ENCODE measurements at regions not wholly inside any gene's neighbourhood (a gene's known extent, or its start where the extent isn't known, plus 50 kb on each side); places are given as distances from the start of the nearest gene placed in this dataset.
"Not testable (repeated sequence)": the region's sequence is repeated elsewhere in the genome, so short reads cannot be mapped to it uniquely, and the experiment has no call there.

GRCh38 chr10:32141018-32141807, 85.0 kb upstream of the KIF5B start:
- no peak overlapping the region for H3K27ac ChIP-seq (ENCODE audit: low read depth in 1 of 2, low read length in 2 of 2)
- H3K27me3 ChIP-seq (ENCODE audit: control insufficient read depth in 1 of 2, insufficient read depth in 2 of 2, low read length in 1 of 2): no peaks in the 10 kb centered on the region
- intact Hi-C loops (cut with DNase I): no loop called here
- H3K9me3 ChIP-seq (ENCODE audit: control insufficient read depth, low read length): no peaks in the 10 kb centered on the region
- WGBS, 2 donors: 83 to 88% methylated on average over 12 of the region's 12 CpGs
- H3K4me3 ChIP-seq (ENCODE audit: low read length in 2 of 2): no peak overlapping the region
- peak; percentile 3 for ATAC-seq (ENCODE audit: low FRiP score)
- no peaks in the 10 kb centered on the region for H3K36me3 ChIP-seq (ENCODE audit: control insufficient read depth in 1 of 2, insufficient read depth in 2 of 2, low read length in 1 of 2)
- DNase-seq: no peak
- peaks cover 0 to 1% of the 10 kb centered on the region in 2 donors for H3K4me1 ChIP-seq (ENCODE audit: control insufficient read depth in 1 of 2, insufficient read depth in 2 of 2, low read length in 2 of 2)

GRCh38 chr10:32140403-32140802, 84.2 kb upstream of the KIF5B start:
- 96 to 98% methylated on average over 4 of the region's 4 CpGs for WGBS, 2 donors
- intact Hi-C loops (cut with DNase I): no loop called here
- no peak for ATAC-seq (ENCODE audit: low FRiP score)
- no peaks in the 10 kb centered on the region for H3K9me3 ChIP-seq (ENCODE audit: control insufficient read depth, low read length)
- no peak overlapping the region for H3K27ac ChIP-seq (ENCODE audit: low read depth in 1 of 2, low read length in 2 of 2)
- H3K4me3 ChIP-seq (ENCODE audit: low read length in 2 of 2): no peak overlapping the region
- peaks cover 0 to 1% of the 10 kb centered on the region in 2 donors for H3K4me1 ChIP-seq (ENCODE audit: control insufficient read depth in 1 of 2, insufficient read depth in 2 of 2, low read length in 2 of 2)
- DNase-seq: no peak
- no peaks in the 10 kb centered on the region for H3K27me3 ChIP-seq (ENCODE audit: control insufficient read depth in 1 of 2, insufficient read depth in 2 of 2, low read length in 1 of 2)
- H3K36me3 ChIP-seq (ENCODE audit: control insufficient read depth in 1 of 2, insufficient read depth in 2 of 2, low read length in 1 of 2): no peaks in the 10 kb centered on the region

GRCh38 chr10:32139223-32140073, 83.2 kb upstream of the KIF5B start:
- Histone ChIP-seq H3K9me3 (ENCODE audit: control insufficient read depth, low read length) (no peaks in the 10 kb centered on the region), H3K4me1 (ENCODE audit: control insufficient read depth in 1 of 2, insufficient read depth in 2 of 2, low read length in 2 of 2) (peaks cover 0 to 1% of the 10 kb centered on the region in 2 donors), H3K4me3 (ENCODE audit: low read length in 2 of 2) (no peak overlapping the region), H3K27me3 (ENCODE audit: control insufficient read depth in 1 of 2, insufficient read depth in 2 of 2, low read length in 1 of 2) (no peaks in the 10 kb centered on the region), H3K36me3 (ENCODE audit: control insufficient read depth in 1 of 2, insufficient read depth in 2 of 2, low read length in 1 of 2) (no peaks in the 10 kb centered on the region), H3K27ac (ENCODE audit: low read depth in 1 of 2, low read length in 2 of 2) (peak overlapping the region in 1 of 2 donors; percentile 70)
- 32 to 45% methylated on average over 12 of the region's 12 CpGs for WGBS, 2 donors
- ATAC-seq (ENCODE audit: low FRiP score): peak; percentile 95
- intact Hi-C loops (cut with DNase I): no loop called here
- DNase-seq: peak; percentile 93 to 95

- H3K9me3 ChIP-seq (ENCODE audit: control insufficient read depth, low read length); DNase-seq; H3K4me3 ChIP-seq (ENCODE audit: low read length in 2 of 2); H3K4me1 ChIP-seq (ENCODE audit: control insufficient read depth in 1 of 2, insufficient read depth in 2 of 2, low read length in 2 of 2); H3K27ac ChIP-seq (ENCODE audit: low read depth in 1 of 2, low read length in 2 of 2); intact Hi-C loops (cut with DNase I); H3K27me3 ChIP-seq (ENCODE audit: control insufficient read depth in 1 of 2, insufficient read depth in 2 of 2, low read length in 1 of 2); ATAC-seq (ENCODE audit: low FRiP score); H3K36me3 ChIP-seq (ENCODE audit: control insufficient read depth in 1 of 2, insufficient read depth in 2 of 2, low read length in 1 of 2): not testable (repeated sequence)
- 73 to 78% methylated on average over 7 of the region's 7 CpGs for WGBS, 2 donors
Observed at GRCh38 chr10:32136927-32137326, 80.7 kb upstream of the KIF5B start.

GRCh38 chr10:32135796-32136195, 79.6 kb upstream of the KIF5B start:
- H3K27ac ChIP-seq (ENCODE audit: low read depth in 1 of 2, low read length in 2 of 2); H3K27me3 ChIP-seq (ENCODE audit: control insufficient read depth in 1 of 2, insufficient read depth in 2 of 2, low read length in 1 of 2); H3K4me3 ChIP-seq (ENCODE audit: low read length in 2 of 2); H3K4me1 ChIP-seq (ENCODE audit: control insufficient read depth in 1 of 2, insufficient read depth in 2 of 2, low read length in 2 of 2); intact Hi-C loops (cut with DNase I); H3K9me3 ChIP-seq (ENCODE audit: control insufficient read depth, low read length); H3K36me3 ChIP-seq (ENCODE audit: control insufficient read depth in 1 of 2, insufficient read depth in 2 of 2, low read length in 1 of 2); ATAC-seq (ENCODE audit: low FRiP score); DNase-seq: not testable (repeated sequence)
- 98% methylated on average over 5 of the region's 5 CpGs for WGBS, 2 donors

- ATAC-seq (ENCODE audit: low FRiP score) (no peak), DNase-seq (no peak)
- H3K27me3 ChIP-seq (ENCODE audit: control insufficient read depth in 1 of 2, insufficient read depth in 2 of 2, low read length in 1 of 2): no peaks in the 10 kb centered on the region
- no peaks in the 10 kb centered on the region for H3K9me3 ChIP-seq (ENCODE audit: control insufficient read depth, low read length)
- H3K36me3 ChIP-seq (ENCODE audit: control insufficient read depth in 1 of 2, insufficient read depth in 2 of 2, low read length in 1 of 2): no peaks in the 10 kb centered on the region
- H3K4me1 ChIP-seq (ENCODE audit: control insufficient read depth in 1 of 2, insufficient read depth in 2 of 2, low read length in 2 of 2): no peaks in the 10 kb centered on the region
- no peak overlapping the region for H3K27ac ChIP-seq (ENCODE audit: low read depth in 1 of 2, low read length in 2 of 2)
- H3K4me3 ChIP-seq (ENCODE audit: low read length in 2 of 2): no peak overlapping the region
- intact Hi-C loops (cut with DNase I): no loop called here
- WGBS, 2 donors: 89 to 92% methylated on average over 7 of the region's 7 CpGs
Observed at GRCh38 chr10:32132357-32132946, 76.2 kb upstream of the KIF5B start.

GRCh38 chr10:32131388-32131787, 75.2 kb upstream of the KIF5B start:
- intact Hi-C loops (cut with DNase I): no loop called here
- no peak for ATAC-seq (ENCODE audit: low FRiP score)

GRCh38 chr10:32130788-32131187, 74.6 kb upstream of the KIF5B start:
- intact Hi-C loops (cut with DNase I): no loop called here
- Histone ChIP-seq H3K4me1 (ENCODE audit: control insufficient read depth in 1 of 2, insufficient read depth in 2 of 2, low read length in 2 of 2) (no peaks in the 10 kb centered on the region), H3K4me3 (ENCODE audit: low read length in 2 of 2) (no peak overlapping the region), H3K36me3 (ENCODE audit: control insufficient read depth in 1 of 2, insufficient read depth in 2 of 2, low read length in 1 of 2) (no peaks in the 10 kb centered on the region), H3K9me3 (ENCODE audit: control insufficient read depth, low read length) (no peaks in the 10 kb centered on the region), H3K27ac (ENCODE audit: low read depth in 1 of 2, low read length in 2 of 2) (no peak overlapping the region), H3K27me3 (ENCODE audit: control insufficient read depth in 1 of 2, insufficient read depth in 2 of 2, low read length in 1 of 2) (no peaks in the 10 kb centered on the region)
- no peak for DNase-seq
- no peak for ATAC-seq (ENCODE audit: low FRiP score)
- WGBS, 2 donors: 93 to 95% methylated on average over 2 of the region's 2 CpGs

More at GRCh38 chr10:32131388-32131787, 75.2 kb upstream of the KIF5B start:
- Histone ChIP-seq H3K27ac (ENCODE audit: low read depth in 1 of 2, low read length in 2 of 2) (no peak overlapping the region), H3K4me3 (ENCODE audit: low read length in 2 of 2) (no peak overlapping the region), H3K9me3 (ENCODE audit: control insufficient read depth, low read length) (no peaks in the 10 kb centered on the region), H3K4me1 (ENCODE audit: control insufficient read depth in 1 of 2, insufficient read depth in 2 of 2, low read length in 2 of 2) (no peaks in the 10 kb centered on the region), H3K27me3 (ENCODE audit: control insufficient read depth in 1 of 2, insufficient read depth in 2 of 2, low read length in 1 of 2) (no peaks in the 10 kb centered on the region), H3K36me3 (ENCODE audit: control insufficient read depth in 1 of 2, insufficient read depth in 2 of 2, low read length in 1 of 2) (no peaks in the 10 kb centered on the region)
- WGBS, 2 donors: 84 to 88% methylated on average over 3 of the region's 3 CpGs
- DNase-seq: no peak

Data from aorta (tissue), 5 donors.